ENCODE measurements at regions not wholly inside any gene's neighbourhood (a gene's known extent, or its start where the extent isn't known, plus 50 kb on each side); places are given as distances from the start of the nearest gene placed in this dataset.

DNA sequence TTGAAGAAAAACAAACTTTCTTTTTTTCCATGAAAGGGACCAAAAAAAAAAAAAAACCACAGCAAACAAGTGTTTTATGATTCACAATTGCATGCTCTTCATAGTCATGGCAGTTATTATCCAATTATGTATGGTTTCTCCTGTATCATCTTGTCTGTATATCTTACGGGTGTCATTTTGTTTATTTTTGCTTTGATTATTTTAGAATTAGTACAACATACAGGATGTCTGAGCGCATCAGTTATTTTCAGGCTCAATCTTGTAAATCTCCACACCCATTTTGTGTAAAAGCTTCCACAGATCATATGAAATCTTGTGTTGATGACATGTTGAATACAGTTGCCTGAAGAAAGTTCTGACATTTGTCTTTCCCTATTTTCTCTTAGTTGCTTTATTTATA lies 280.3 kb downstream of the KLF5 start:
- in situ Hi-C loops (cut with MboI; ENCODE audit: low pct_unique_long_range_greater_than_20kb, low sequenced_read_pairs): no loop called here
- no peak for DNase-seq

DNA sequence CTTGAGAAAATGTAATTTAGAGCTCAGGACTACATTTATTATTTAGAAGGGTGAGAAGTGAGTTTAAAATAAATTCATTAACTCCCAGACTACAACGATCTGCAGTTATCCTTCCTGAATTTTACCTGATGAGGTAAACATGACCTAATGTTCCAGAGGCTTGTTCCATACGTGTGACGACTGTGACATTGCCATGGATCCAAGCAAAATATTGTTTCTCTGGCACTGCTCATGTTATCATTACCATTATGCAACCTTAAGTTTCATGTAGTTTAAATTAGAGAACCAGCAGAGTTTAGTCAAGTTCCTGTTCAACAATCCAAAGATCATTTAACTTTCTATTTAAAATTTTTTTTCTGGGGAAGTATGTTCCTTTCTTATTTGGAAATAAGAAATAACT lies 279.6 kb downstream of the KLF5 start:
- in situ Hi-C loops (cut with MboI; ENCODE audit: low pct_unique_long_range_greater_than_20kb, low sequenced_read_pairs): no loop called here
- no peak for DNase-seq

DNA sequence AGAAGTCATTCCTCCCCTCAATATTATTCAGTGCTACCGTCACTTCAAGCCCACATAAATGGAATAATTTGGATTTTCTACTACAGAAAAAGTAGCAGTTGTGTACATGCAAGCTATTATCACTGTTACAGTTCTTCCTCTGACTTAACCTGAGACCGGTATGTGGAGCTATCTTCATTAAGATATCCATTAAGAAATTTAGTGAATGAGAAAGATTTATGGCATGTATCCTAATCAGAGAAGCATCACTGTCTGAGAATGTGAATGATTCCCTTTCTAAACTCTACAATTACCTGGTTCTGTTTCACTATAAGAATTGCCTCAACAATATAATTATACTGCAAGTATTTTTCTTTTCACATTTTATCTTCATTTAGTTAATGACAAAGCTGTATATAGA lies 278.7 kb downstream of the KLF5 start:
- in situ Hi-C loops (cut with MboI; ENCODE audit: low pct_unique_long_range_greater_than_20kb, low sequenced_read_pairs): no loop called here
- DNase-seq: no peak

DNA sequence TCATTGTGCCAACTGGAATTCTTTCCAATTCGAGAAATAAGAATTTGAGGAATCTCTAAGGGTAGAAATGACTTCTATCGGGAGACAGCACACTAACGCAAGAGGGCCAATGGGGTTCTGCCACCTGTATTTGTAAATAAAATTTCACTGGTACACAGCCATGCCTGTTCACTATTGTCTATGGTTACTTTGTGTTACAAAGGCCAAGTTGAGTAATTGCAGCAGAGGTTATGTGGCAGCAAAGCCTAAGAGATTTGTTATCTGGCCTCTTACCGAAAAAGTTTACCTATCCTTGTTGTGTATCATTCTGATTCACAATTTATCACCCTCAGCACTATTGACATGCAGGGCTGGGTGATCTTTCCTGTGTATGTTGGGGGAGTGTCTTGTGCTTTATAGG lies 278.0 kb downstream of the KLF5 start:
- in situ Hi-C loops (cut with MboI; ENCODE audit: low pct_unique_long_range_greater_than_20kb, low sequenced_read_pairs): no loop called here

DNA sequence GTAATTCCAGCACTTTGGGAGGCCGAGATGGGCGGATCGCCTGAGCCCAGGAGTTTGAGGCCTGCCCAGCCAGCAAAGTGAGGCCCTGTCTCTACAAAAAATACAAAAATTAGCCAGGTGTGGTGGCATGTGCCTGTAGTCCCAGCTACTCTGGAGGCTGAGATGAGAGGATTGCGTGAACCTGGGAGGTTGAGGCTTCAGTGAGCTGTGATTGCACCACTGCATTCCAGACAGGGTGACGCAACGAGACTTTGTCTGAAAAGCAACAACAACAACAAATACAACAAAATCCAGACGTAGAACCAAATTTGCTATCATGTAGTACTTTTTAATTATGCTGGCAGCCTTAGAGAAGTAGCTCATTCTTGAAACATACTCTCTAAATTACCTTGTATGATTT lies 277.1 kb downstream of the KLF5 start:
- no peak for DNase-seq
- in situ Hi-C loops (cut with MboI; ENCODE audit: low pct_unique_long_range_greater_than_20kb, low sequenced_read_pairs): no loop called here

More for the DNA sequence above, 278.0 kb downstream of the KLF5 start:
- DNase-seq: no peak

DNA sequence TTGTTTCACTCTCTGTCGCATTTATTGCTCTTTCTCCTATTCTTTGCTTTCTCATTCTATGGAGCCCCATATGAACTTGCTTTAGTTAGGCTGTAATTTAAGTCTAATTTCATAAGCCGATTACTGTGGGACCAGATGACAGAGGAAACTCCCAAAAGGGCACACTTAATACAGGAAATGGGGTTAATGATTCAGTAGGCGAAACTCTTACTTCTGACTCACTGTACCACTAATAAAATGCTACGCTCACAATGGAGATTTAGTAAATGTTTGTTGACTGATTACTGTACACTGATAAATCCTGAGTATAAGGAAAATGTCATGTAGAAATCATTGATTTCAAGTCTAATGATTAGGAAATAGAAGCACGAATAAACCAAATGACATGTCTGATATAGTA lies 276.4 kb downstream of the KLF5 start:
- in situ Hi-C loops (cut with MboI; ENCODE audit: low pct_unique_long_range_greater_than_20kb, low sequenced_read_pairs): no loop called here
- DNase-seq: no peak

DNA sequence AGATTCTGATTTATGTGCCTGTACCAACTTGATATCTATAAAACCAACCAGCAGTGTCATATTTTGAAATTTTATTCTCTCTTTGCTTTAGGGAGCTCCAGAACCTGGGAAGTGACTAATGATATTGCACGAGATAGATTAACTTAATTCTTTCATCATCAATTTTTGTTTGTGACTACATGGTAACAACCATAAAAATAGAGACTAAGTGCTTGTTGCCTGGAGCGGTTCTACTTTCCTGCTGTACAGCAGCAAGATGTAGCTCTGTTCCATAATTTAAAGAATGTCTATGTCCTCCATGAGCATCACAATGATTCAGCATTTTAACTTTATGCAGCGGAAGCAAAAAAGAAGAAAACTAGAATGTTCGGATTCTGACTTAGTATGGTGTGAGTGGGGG lies 275.6 kb downstream of the KLF5 start:
- in situ Hi-C loops (cut with MboI; ENCODE audit: low pct_unique_long_range_greater_than_20kb, low sequenced_read_pairs): no loop called here

DNA sequence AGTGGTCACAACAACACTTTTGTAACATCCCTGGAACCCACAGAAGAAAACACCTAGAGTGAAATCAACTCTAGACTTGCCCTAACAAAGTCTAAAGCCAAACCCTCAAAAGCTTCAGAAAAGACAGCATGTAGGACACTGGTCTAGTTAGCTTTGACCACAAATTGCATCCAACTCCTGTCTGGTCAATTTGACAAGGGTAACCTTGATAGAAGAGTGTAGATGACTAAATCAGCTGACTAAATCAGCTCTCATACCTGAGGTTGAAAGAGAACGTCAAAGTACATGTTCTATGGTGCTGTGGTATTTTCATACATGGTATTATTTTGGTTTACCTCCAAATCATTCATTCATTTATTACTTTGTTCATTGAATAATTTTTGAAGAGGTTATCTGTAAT lies 272.8 kb downstream of the KLF5 start:
- no peak for DNase-seq
- in situ Hi-C loops (cut with MboI; ENCODE audit: low pct_unique_long_range_greater_than_20kb, low sequenced_read_pairs): no loop called here

More for the DNA sequence above, 275.6 kb downstream of the KLF5 start:
- no peak for DNase-seq

DNA sequence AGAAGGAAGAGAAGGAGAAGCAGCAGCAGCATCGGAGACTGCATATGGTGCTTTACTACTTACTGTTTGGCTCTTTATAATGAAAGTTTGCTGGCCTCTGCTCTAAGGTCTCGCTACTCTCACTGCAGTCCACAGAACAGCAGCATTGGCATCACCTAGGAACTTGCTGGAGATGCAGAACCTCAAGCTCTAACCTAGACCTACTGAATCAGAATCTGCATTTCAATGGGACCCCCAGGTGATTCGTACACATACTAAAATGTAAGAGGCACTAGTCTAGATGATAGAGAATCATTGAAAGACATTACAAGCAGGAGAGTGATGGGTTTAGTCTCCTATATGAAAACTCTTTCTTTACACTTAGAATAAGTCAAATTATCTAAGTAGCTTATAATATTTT lies 270.6 kb downstream of the KLF5 start:
- in situ Hi-C loops (cut with MboI; ENCODE audit: low pct_unique_long_range_greater_than_20kb, low sequenced_read_pairs): no loop called here
- no peak for DNase-seq

DNA sequence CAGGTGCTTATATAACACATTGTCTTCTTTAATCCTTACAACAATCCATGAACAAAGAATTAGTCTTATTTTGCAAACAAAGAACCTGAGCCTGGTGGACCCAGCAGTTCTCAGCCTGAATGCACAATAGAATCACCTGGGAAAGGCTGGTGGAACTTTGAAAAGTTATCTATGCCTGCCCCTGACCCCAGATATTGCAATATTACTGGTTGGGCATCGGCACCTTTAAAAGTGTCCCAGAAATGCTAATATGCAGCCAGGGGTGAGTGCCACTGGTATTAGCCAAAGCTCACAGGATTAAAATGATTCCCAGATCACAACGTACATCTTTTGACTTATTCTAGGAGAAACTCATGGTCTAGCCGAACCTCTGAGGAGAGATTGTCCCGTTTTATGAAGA lies 268.8 kb downstream of the KLF5 start:
- DNase-seq: no peak
- in situ Hi-C loops (cut with MboI; ENCODE audit: low pct_unique_long_range_greater_than_20kb, low sequenced_read_pairs): no loop called here

DNA sequence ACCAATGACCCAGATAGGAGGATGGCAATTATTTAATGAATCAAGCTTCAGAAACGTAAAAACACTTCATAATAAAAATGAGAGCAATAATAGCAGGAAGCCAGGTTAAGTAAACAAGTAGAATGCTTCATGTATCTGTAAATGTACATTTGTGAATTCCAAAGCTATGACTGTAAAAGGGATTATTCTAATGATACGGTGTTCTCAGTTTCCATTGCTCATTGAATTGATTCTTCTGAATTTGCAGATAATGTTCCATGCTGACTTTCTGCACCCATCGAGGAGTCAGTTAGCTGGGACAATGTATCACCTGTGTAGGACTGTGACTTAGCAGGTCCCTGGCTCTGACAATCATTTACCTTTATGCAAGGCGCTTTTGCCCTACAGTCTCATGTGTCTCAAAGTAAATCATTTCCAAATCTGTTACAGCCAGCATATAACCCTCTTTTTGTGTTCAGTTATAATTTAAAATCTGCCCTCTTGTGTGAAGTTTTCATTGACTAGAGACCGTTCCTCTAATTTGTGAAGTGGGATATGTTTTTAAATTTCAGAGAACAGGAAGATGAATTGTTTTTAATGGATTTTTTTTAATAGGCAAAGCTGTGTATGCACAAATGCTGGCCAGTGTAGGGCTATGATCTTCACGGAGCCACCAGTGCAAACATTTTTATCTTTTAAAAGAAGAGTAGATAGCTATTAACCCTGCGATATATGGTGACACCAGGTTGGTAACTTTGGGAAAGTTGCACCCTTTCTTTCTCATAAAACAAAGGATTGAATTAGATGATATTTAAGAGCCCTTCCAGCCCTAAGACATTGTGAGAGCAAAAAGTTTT lies 267.1 kb downstream of the KLF5 start:
- no peak for DNase-seq
- in situ Hi-C loops (cut with MboI; ENCODE audit: low pct_unique_long_range_greater_than_20kb, low sequenced_read_pairs): no loop called here

DNA sequence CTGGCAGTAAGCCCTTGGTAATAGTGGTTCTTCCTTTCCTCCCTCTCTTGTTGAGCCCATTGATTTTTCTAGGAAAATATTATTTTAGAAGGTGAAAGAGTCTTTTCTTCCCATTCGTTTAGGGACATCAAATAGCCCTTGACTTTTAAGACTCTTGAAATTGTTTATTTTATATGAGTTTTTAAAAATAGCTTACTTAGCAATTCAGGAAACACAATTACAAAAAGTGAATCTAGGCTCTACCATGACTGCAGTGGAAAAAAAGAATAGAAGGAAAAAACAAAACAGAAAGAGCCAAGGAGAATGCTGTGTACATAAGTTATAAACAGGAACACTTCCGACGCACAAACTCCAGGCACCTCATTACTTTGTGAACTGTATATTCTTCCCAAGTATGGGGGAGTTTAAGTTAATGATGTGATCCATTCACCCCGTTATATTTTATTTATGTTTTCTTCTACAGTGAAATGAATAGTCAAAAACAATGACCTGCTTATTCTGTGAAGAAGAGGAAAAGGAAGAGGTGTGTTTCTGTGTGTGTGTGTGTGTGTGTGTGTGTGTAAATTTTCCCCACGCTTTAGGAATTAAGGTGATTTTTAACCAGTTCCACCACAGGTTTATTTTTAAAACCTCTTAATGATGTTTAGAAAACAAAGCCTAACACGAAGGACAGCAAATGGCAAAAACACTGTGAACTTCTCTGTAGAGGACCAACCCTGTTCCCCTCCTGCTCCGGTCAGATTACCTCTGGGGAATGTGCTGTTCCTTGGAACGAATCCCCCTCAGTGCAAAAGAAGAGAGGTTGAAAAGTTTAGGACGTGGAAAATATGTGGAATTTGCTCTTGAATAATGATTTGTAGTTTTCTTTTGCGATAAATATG lies 266.3 kb downstream of the KLF5 start:
- in situ Hi-C loops (cut with MboI; ENCODE audit: low pct_unique_long_range_greater_than_20kb, low sequenced_read_pairs): no loop called here
- no peak for DNase-seq

DNA sequence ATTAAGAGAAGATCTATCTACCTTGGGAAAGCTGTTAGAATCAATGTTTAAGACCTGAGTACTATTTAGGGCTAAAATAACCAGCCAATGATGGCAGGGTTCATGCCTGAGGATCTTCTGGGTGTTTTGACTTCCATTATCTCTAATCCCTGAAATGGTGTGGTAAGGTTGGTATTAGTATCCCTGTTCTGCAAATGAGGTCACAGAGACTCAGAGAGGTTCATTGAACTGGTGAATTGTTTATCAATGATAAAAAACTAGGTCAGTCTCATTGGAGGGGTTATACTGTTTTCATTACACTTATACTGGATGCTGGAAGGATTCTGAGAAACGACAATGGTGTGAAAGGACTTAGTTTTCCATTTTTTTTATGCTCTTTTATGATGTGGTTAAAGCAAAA lies 264.8 kb downstream of the KLF5 start:
- in situ Hi-C loops (cut with MboI; ENCODE audit: low pct_unique_long_range_greater_than_20kb, low sequenced_read_pairs): no loop called here
- no peak for DNase-seq

DNA sequence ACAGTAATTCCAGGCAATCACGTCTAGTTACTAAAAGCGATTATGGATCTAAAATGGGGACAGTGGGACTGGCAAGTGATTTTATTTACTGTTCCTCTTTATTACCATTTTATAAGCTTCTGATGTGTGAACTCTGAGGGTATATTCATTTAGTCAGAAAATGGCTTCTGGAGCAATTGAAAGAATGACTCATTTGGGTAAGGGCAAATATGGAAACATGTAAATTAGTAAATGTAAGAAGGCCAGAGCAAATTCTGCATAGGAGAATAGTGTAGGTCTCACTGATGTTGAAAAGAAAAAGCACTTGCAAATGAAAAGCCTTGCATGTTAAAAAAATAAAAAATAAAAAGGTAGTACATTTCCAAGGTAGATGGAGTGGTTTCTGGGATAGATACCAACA lies 262.2 kb downstream of the KLF5 start:
- in situ Hi-C loops (cut with MboI; ENCODE audit: low pct_unique_long_range_greater_than_20kb, low sequenced_read_pairs): no loop called here
- no peak for DNase-seq

DNA sequence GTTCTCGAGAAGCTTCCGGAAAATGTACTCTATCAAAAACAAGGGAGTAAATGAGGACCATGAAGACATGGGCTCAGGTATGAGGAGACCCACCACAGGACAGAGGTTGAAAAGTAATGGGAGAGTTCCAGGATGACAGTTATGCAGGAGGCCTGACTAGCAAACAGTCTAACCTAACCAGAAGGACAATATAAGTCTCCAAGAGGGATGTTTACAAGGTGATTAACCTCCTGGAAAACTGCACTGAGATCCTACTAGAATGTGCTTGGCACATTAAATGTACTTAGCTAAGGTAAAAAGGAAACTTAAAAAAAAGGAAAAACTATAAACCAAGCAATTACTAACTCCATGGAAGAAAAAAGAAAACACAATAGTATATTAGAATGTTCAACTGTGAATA lies 258.3 kb downstream of the KLF5 start:
- in situ Hi-C loops (cut with MboI; ENCODE audit: low pct_unique_long_range_greater_than_20kb, low sequenced_read_pairs): no loop called here
- DNase-seq: no peak

DNA sequence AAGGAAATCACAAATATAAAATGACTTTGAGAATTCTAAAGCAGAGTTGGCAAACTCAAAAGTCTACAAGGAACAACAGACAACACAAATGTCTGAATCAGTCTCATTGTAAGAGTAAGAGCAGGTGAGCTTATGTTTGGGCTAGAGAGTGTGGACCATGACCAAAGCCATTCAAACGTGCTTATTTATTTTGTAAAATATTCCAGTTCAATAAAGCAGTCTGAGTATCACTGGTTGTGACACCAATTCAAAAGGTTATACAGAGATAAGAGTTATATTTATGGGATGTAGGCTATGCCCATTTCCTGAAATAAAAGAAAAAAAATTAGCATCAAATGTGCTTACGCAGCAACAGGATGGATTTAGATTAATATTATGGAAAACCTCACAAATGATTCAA lies 251.6 kb downstream of the KLF5 start:
- in situ Hi-C loops (cut with MboI; ENCODE audit: low pct_unique_long_range_greater_than_20kb, low sequenced_read_pairs): no loop called here
- no peak for DNase-seq

DNA sequence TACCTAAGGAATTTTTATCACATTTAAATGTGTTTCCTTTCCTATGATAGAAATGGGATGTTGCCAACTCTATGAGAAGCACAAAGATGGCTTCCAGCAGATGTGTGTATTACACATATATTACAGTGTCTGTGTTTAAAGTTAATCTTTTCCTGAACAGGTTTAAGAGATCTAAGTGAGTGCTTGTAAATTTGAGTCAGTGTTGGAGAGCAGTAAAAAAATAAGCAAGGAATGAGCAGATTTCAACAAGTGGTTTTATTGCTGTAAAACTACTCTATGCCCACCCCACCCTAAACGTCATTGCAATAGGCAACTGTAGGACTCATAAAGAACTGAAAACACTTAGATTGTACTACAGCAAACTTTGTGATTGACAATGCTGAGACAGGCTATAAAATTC lies 248.7 kb downstream of the KLF5 start:
- DNase-seq: no peak
- in situ Hi-C loops (cut with MboI; ENCODE audit: low pct_unique_long_range_greater_than_20kb, low sequenced_read_pairs): no loop called here

DNA sequence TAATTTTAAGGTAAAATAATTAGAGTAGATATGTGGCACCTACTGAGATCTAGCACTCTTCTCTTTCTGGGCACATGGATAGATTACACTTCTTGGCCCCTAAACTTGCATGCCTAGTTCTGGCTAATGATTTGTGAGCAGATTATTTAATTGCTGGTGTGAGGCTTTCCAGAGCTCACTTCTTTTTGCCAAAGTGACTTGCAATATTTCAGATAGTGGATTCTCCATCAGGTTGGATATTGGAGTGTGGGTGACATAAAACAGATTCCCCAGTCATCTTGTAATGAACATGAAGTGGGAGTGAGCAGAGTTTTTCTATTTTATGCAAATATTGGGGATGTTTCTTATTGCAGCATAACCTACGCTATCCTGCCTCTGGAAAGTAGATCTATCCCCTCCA lies 247.9 kb downstream of the KLF5 start:
- in situ Hi-C loops (cut with MboI; ENCODE audit: low pct_unique_long_range_greater_than_20kb, low sequenced_read_pairs): no loop called here
- DNase-seq: no peak

DNA sequence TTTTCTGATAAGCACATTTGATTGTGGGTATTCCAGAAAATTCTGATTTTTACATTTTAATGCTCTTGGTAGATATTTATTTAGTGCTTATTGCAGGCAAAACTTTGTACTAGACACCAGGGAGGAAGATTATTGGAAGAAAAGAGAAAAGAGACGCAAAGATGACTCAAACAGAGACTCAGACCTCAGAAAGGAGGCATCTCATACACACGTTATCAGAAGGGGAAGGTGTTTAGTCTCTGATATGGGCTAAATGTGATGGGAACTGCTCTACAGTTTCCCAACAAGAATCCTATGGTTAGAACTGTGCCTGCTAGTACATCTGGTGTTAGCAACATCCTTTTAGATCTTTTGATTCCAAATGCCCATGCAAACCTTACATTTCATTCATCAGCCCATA lies 245.6 kb downstream of the KLF5 start:
- no peak for DNase-seq
- in situ Hi-C loops (cut with MboI; ENCODE audit: low pct_unique_long_range_greater_than_20kb, low sequenced_read_pairs): no loop called here

DNA sequence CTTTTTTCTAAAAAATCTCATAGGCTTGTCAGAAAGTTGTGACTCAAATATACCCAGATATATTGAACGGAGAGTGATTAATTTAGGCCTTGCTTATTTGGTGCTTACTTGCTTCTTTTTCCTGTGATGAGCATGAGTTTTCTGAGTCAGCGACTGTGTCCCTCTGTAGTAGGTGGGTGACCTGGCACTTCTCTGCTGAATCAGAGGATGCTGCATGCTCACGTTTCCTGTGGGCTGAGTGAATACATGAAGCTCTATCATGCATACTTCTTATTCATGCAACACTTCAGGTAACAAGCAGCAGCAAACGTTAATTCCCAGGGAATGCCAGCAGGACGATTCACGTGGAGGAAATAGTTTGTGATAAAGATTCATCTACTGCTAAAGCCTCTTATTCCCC lies 245.0 kb downstream of the KLF5 start:
- in situ Hi-C loops (cut with MboI; ENCODE audit: low pct_unique_long_range_greater_than_20kb, low sequenced_read_pairs): no loop called here
- no peak for DNase-seq
